ENCODE measurements at regions not wholly inside any gene's neighbourhood (a gene's known extent, or its start where the extent isn't known, plus 50 kb on each side); places are given as distances from the start of the nearest gene placed in this dataset.

- Histone ChIP-seq H3F3A (ENCODE audit: low read depth) (no peaks in the 10 kb centered on the region), H3K79me2 (ENCODE audit: low read depth) (no peaks in the 10 kb centered on the region), H2AFZ (replicated peaks) (no peak overlapping the region), H3K4me1 (no peaks in the 10 kb centered on the region), H3K27me3 (no peaks in the 10 kb centered on the region), H3K27ac (no peak overlapping the region), H3K36me3 (no peaks in the 10 kb centered on the region), H3K4me2 (peak overlapping the region; percentile 18), H4K20me1 (ENCODE audit: low read depth) (no peaks in the 10 kb centered on the region), H3K4me3 (no peak overlapping the region), H3K9me3 (ENCODE audit: low read depth) (no peaks in the 10 kb centered on the region), H3K9ac (no peak overlapping the region)
- Mint-ChIP-seq H3K4me1 (peaks cover 14% of the 10 kb centered on the region), H3K27ac (no peak overlapping the region), H3K27me3 (ENCODE audit: insufficient read depth, low read depth) (peaks cover 10% of the 10 kb centered on the region), H3K4me3 (no peak overlapping the region), H3K9me3 (peaks cover 8% of the 10 kb centered on the region), H3K36me3 (no peaks in the 10 kb centered on the region)
- peak; percentile 24 for DNase-seq (ENCODE audit: low spot score)
- TF ChIP-seq EZH2phosphoT487 (IDR thresholded peaks at IDR 0.05) (no peak), CTCF (IDR thresholded peaks at IDR 0.05) (no peak), EZH2 (IDR thresholded peaks at IDR 0.05) (no peak)
These were observed 115.5 kb downstream of the TWIST2 start for GRCh38 chr2:238963161-238963970.

- Histone ChIP-seq H3K4me3 (no peak overlapping the region), H3K4me1 (no peaks in the 10 kb centered on the region), H3K36me3 (no peaks in the 10 kb centered on the region), H3K9me3 (ENCODE audit: low read depth) (no peaks in the 10 kb centered on the region), H3F3A (ENCODE audit: low read depth) (no peaks in the 10 kb centered on the region), H3K9ac (no peak overlapping the region), H3K79me2 (ENCODE audit: low read depth) (no peaks in the 10 kb centered on the region), H4K20me1 (ENCODE audit: low read depth) (no peaks in the 10 kb centered on the region), H2AFZ (replicated peaks) (no peak overlapping the region), H3K27me3 (no peaks in the 10 kb centered on the region), H3K4me2 (no peak overlapping the region), H3K27ac (no peak overlapping the region)
- Mint-ChIP-seq H3K4me1 (peaks cover 19% of the 10 kb centered on the region), H3K4me3 (no peak overlapping the region), H3K9me3 (peaks cover 8% of the 10 kb centered on the region), H3K27me3 (ENCODE audit: insufficient read depth, low read depth) (peaks cover 10% of the 10 kb centered on the region), H3K36me3 (no peaks in the 10 kb centered on the region), H3K27ac (no peak overlapping the region)
- DNase-seq (ENCODE audit: low spot score): no peak
- TF ChIP-seq EZH2 (IDR thresholded peaks at IDR 0.05): no peak
- TF ChIP-seq EZH2phosphoT487 (IDR thresholded peaks at IDR 0.05): no peak
- TF ChIP-seq CTCF (IDR thresholded peaks at IDR 0.05): no peak
These were observed 116.1 kb downstream of the TWIST2 start for GRCh38 chr2:238963971-238964328.

DNA sequence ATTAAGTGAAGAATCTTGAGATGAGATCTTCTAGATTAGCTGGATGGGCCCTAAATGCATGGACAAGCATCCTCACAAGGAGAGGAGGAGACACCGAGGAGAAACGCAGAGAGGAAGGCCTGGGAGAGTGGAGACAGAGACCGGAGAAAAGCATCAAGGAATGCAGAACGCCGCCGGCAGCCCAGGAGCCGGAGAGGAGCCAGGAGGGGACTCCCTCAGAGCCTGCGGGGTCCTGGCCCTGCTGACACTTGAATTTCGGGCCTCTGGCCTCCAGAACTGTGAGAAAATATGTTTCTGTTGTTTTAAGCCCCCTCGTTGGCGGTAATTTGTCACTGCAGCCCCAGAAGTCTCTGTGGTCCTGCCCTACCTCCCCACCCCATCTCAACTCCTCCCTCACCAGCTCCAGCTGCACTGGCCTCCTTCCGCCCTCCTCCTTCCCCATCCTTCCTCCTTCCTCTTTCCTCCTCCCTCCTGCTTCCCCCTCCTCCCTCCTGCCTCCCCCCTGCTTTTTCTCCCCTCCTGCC is 116.7 kb downstream of the TWIST2 start:
- Histone ChIP-seq H3K36me3 (no peaks in the 10 kb centered on the region), H3K4me2 (no peak overlapping the region), H4K20me1 (ENCODE audit: low read depth) (no peaks in the 10 kb centered on the region), H3K4me3 (no peak overlapping the region), H2AFZ (replicated peaks) (no peak overlapping the region), H3K27ac (no peak overlapping the region), H3K9me3 (ENCODE audit: low read depth) (no peaks in the 10 kb centered on the region), H3K27me3 (no peaks in the 10 kb centered on the region), H3F3A (ENCODE audit: low read depth) (no peaks in the 10 kb centered on the region), H3K79me2 (ENCODE audit: low read depth) (no peaks in the 10 kb centered on the region), H3K4me1 (no peaks in the 10 kb centered on the region), H3K9ac (no peak overlapping the region)
- TF ChIP-seq CTCF (IDR thresholded peaks at IDR 0.05) (no peak), EZH2phosphoT487 (IDR thresholded peaks at IDR 0.05) (no peak), EZH2 (IDR thresholded peaks at IDR 0.05) (no peak)
- peaks cover 10% of the 10 kb centered on the region for H3K27me3 Mint-ChIP-seq (ENCODE audit: insufficient read depth, low read depth)
- no peaks in the 10 kb centered on the region for H3K36me3 Mint-ChIP-seq
- no peak overlapping the region for H3K4me3 Mint-ChIP-seq
- no peak for DNase-seq (ENCODE audit: low spot score)
- H3K27ac Mint-ChIP-seq: no peak overlapping the region
- peaks cover 19% of the 10 kb centered on the region for H3K4me1 Mint-ChIP-seq
- peaks cover 8% of the 10 kb centered on the region for H3K9me3 Mint-ChIP-seq

Measured in neural progenitor cell (in vitro differentiated cells).